SK-N-SH (cell line): ENCODE measurements at regions not wholly inside any gene's neighbourhood (a gene's known extent, or its start where the extent isn't known, plus 50 kb on each side); places are given as distances from the start of the nearest gene placed in this dataset.

Source experiments
- CTCF ChIA-PET: fragments of 300-600, 350-600 bp; formaldehyde crosslinking; extraction: SDS; loops from one replicate; lab custom pipeline; 2021; lab: Yijun Ruan, JAX
- POLR2A ChIA-PET: fragments of 350-600 bp; sonication (Branson Sonifier 250); formaldehyde crosslinking; extraction: SDS; loops from one replicate; lab custom pipeline; 2020; ENCODE audit warnings: antibody characterized with exemption, inconsistent platforms; lab: Yijun Ruan, JAX
- DNase-seq: peaks from one replicate; pipeline ENCODE4 v3.0.0; 2012
- H2AFZ ChIP-seq: fragments of 200-600 bp; sonication (generic); 2 replicates; pipeline ENCODE4 v1.8.1; 2016; ENCODE audit warnings: antibody characterized with exemption, mild to moderate bottlenecking, low read depth
- H3F3A ChIP-seq: fragments of 200-600 bp; sonication (generic); replicated peaks from 2 replicates; pipeline ENCODE3; 2016; ENCODE audit warnings: antibody characterized with exemption, mild to moderate bottlenecking; ENCODE audit not compliant: insufficient read depth
- H3K27ac ChIP-seq, 2 experiments: fragments of 200-500 bp in 1 of 2; fragments of 200-600 bp in 1 of 2; sonication (Bioruptor generic) in 1 of 2; sonication (generic), shearing (Covaris generic) in 1 of 2; 2 replicates each; pipeline versions ENCODE4 v1.5.1 to v1.6.1; 2014 to 2016; ENCODE audit warnings: low read depth in 2 of 2, inconsistent platforms in 1 of 2, low read length in 1 of 2, mild to moderate bottlenecking in 1 of 2, mixed read lengths in 1 of 2
- H3K27me3 ChIP-seq: fragments of 200-600 bp; sonication (generic), shearing (Covaris generic); 2 replicates; pipeline ENCODE4 v1.6.1; 2016; ENCODE audit warnings: mixed run types; ENCODE audit not compliant: insufficient read depth
- H3K36me3 ChIP-seq, 2 experiments: fragments of 200-500 bp in 1 of 2; fragments of 200-600 bp in 1 of 2; sonication (Bioruptor generic) in 1 of 2; sonication (generic) in 1 of 2; replicated peaks in 1 of 2; 2 replicates each; pipeline versions ENCODE3 to v1.5.1; 2014 to 2016; ENCODE audit warnings: low read length in 1 of 2, mild to moderate bottlenecking in 1 of 2; ENCODE audit not compliant: insufficient read depth in 2 of 2, control insufficient read depth in 1 of 2
- H3K4me1 ChIP-seq, 2 experiments: fragments of 200-500 bp in 1 of 2; fragments of 200-600 bp in 1 of 2; sonication (Bioruptor generic) in 1 of 2; sonication (generic), shearing (Covaris generic) in 1 of 2; 2 replicates each; pipeline versions ENCODE4 v1.5.1 to v1.6.1; 2014 to 2016; ENCODE audit warnings: low read depth in 1 of 2, low read length in 1 of 2, mixed run types in 1 of 2; ENCODE audit not compliant: insufficient read depth in 2 of 2, control insufficient read depth in 1 of 2
- H3K4me2 ChIP-seq: fragments of 200-600 bp; sonication (generic), shearing (Covaris generic); 2 replicates; pipeline ENCODE4 v1.6.1; 2017; ENCODE audit warnings: mixed run types
- H3K4me3 ChIP-seq, 2 experiments: fragments of 200-500 bp in 1 of 2; fragments of 200-600 bp in 1 of 2; sonication (Bioruptor generic) in 1 of 2; sonication (generic), shearing (Covaris generic) in 1 of 2; 2 replicates each; pipeline versions ENCODE4 v1.5.1 to v1.8.1; 2014 to 2016; ENCODE audit warnings: low read depth in 2 of 2, inconsistent platforms in 1 of 2, low read length in 1 of 2, mild to moderate bottlenecking in 1 of 2, mixed read lengths in 1 of 2, moderate library complexity in 1 of 2
- H3K79me2 ChIP-seq: fragments of 200-600 bp; sonication (generic); 2 replicates; pipeline ENCODE4 v1.8.1; 2017; ENCODE audit warnings: mild to moderate bottlenecking; ENCODE audit not compliant: insufficient read depth
- H3K9ac ChIP-seq: fragments of 200-600 bp; sonication (generic); 2 replicates; pipeline ENCODE4 v1.6.1; 2017; ENCODE audit warnings: mixed run types
- H3K9me2 ChIP-seq: fragments of 200-600 bp; sonication (generic); 2 replicates; pipeline ENCODE4 v1.6.1; 2017; ENCODE audit warnings: mixed run types
- H3K9me3 ChIP-seq: fragments of 200-600 bp; sonication (generic); 2 replicates; pipeline ENCODE4 v1.6.1; 2017; ENCODE audit warnings: mixed run types, mild to moderate bottlenecking, moderate library complexity
- H4K20me1 ChIP-seq: fragments of 200-600 bp; sonication (generic); 2 replicates; pipeline ENCODE4 v1.6.1; 2017; ENCODE audit warnings: mild to moderate bottlenecking, mixed run types; ENCODE audit not compliant: insufficient read depth
- CHD2 ChIP-seq: fragments of 150-350 bp; IDR thresholded peaks from 2 replicates; pipeline ENCODE4 v1.6.1; 2018; ENCODE audit warnings: low read length; ENCODE audit not compliant: partially characterized antibody
- GABPA ChIP-seq: IDR thresholded peaks from 2 replicates; pipeline ENCODE4 v1.4.0; 2012; ENCODE audit warnings: low read depth, mild to moderate bottlenecking
- GATA2 ChIP-seq: sonication (generic); formaldehyde crosslinking; IDR thresholded peaks from 2 replicates; pipeline ENCODE4 v1.5.0; 2020; ENCODE audit warnings: mild to moderate bottlenecking, missing genetic modification reagents
- IRF3 ChIP-seq: fragments of 150-350 bp; IDR thresholded peaks from 2 replicates; pipeline ENCODE4 v1.6.1; 2016; ENCODE audit warnings: mild to moderate bottlenecking, low read depth, low read length
- JUND ChIP-seq: IDR thresholded peaks from 2 replicates; pipeline ENCODE4 v1.4.0; 2012
- MAX ChIP-seq: IDR thresholded peaks from 2 replicates; pipeline ENCODE4 v1.4.0; 2012; ENCODE audit warnings: low read depth
- NRF1 ChIP-seq: IDR thresholded peaks from 2 replicates; pipeline ENCODE4 v1.6.1; 2012; ENCODE audit warnings: low read depth, mild to moderate bottlenecking, low read length
- RAD21 ChIP-seq: IDR thresholded peaks from 2 replicates; pipeline ENCODE4 v1.6.1; 2012; ENCODE audit warnings: mild to moderate bottlenecking, low read length
- RCOR1 ChIP-seq: fragments of 150-350 bp; IDR thresholded peaks from 2 replicates; pipeline ENCODE4 v1.6.1; 2017; ENCODE audit warnings: antibody characterized with exemption, low read length
- SIN3A ChIP-seq: IDR thresholded peaks from 2 replicates; pipeline ENCODE4 v1.6.1; 2012; ENCODE audit warnings: low read depth, mild to moderate bottlenecking, low read length, moderate library complexity, borderline replicate concordance
- TCF12 ChIP-seq: IDR thresholded peaks from 2 replicates; pipeline ENCODE4 v1.4.0; 2012
- TEAD4 ChIP-seq: IDR thresholded peaks from 2 replicates; pipeline ENCODE4 v1.4.0; 2012; ENCODE audit warnings: mild to moderate bottlenecking, borderline replicate concordance; ENCODE audit not compliant: insufficient read depth
- WGBS: methylation state at CpG from one replicate; pipeline ENCODE4 v1.1.6; 2017; ENCODE audit warnings: low lambda C conversion rate; 5-methylcytosine and 5-hydroxymethylcytosine counted together
- TF ChIP-seq, protein P1 (sequence below): fragments of 150-350 bp; IDR thresholded peaks from 2 replicates; pipeline ENCODE4 v1.6.1; 2017; ENCODE audit warnings: antibody characterized with exemption, low read length, low read depth, borderline replicate concordance
- TF ChIP-seq, protein P2 (sequence below): IDR thresholded peaks from 2 replicates; pipeline ENCODE4 v1.4.0; 2012; ENCODE audit warnings: low read depth, borderline replicate concordance

- ChIA-PET POLR2A (interaction anchor here (0.5 kb wide), 1 partner anchor 166 kb away, joined by 3 read pairs; no protein-coding TSS in a partner anchor), CTCF (interaction anchor here (1.5 kb wide), 1 partner anchor 17 kb away, joined by 4 read pairs; no protein-coding TSS in a partner anchor)
- H3K27me3 ChIP-seq, result no peaks in the 10 kb centered on the region
- no peak overlapping the region for H3K9ac ChIP-seq
- no peak for DNase-seq
- no peak overlapping the region for H3K4me3 ChIP-seq
- TF ChIP-seq JUND, result no peak
- TF ChIP-seq NRF1, result no peak
- no peak for TF ChIP-seq MAX
- TF ChIP-seq TEAD4, result no peak
- no peak for TF ChIP-seq CHD2
- no peak for TF ChIP-seq SIN3A
- TF ChIP-seq, protein P1, sequence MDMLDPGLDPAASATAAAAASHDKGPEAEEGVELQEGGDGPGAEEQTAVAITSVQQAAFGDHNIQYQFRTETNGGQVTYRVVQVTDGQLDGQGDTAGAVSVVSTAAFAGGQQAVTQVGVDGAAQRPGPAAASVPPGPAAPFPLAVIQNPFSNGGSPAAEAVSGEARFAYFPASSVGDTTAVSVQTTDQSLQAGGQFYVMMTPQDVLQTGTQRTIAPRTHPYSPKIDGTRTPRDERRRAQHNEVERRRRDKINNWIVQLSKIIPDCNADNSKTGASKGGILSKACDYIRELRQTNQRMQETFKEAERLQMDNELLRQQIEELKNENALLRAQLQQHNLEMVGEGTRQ, result no peak
- TF ChIP-seq GATA2, result no peak
- TF ChIP-seq TCF12, result no peak
- TF ChIP-seq IRF3, result no peak
- TF ChIP-seq RAD21, result no peak
- TF ChIP-seq, protein P2, sequence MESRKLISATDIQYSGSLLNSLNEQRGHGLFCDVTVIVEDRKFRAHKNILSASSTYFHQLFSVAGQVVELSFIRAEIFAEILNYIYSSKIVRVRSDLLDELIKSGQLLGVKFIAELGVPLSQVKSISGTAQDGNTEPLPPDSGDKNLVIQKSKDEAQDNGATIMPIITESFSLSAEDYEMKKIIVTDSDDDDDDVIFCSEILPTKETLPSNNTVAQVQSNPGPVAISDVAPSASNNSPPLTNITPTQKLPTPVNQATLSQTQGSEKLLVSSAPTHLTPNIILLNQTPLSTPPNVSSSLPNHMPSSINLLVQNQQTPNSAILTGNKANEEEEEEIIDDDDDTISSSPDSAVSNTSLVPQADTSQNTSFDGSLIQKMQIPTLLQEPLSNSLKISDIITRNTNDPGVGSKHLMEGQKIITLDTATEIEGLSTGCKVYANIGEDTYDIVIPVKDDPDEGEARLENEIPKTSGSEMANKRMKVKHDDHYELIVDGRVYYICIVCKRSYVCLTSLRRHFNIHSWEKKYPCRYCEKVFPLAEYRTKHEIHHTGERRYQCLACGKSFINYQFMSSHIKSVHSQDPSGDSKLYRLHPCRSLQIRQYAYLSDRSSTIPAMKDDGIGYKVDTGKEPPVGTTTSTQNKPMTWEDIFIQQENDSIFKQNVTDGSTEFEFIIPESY, result no peak
- TF ChIP-seq GABPA, result no peak
- no peak for TF ChIP-seq RCOR1
- no peaks in the 10 kb centered on the region for H3K9me2 ChIP-seq
- no peaks in the 10 kb centered on the region for H3K79me2 ChIP-seq
- no peaks in the 10 kb centered on the region for H4K20me1 ChIP-seq
- no peak overlapping the region for H3K4me2 ChIP-seq
- H3K27ac ChIP-seq, result no peak overlapping the region
- H2AFZ ChIP-seq, result no peak overlapping the region
- WGBS, result 14% methylated on average over 1 of the region's 1 CpG
- H3K9me3 ChIP-seq, result no peaks in the 10 kb centered on the region
- no peaks in the 10 kb centered on the region for H3F3A ChIP-seq
- no peaks in the 10 kb centered on the region for H3K36me3 ChIP-seq
- no peaks in the 10 kb centered on the region; a peak in 2 of 4 replicates for H3K4me1 ChIP-seq
These were observed 247.8 kb downstream of the SH2D1A start for GRCh38 chrX:124594017-124594651.
